ENCODE measurements at regions not wholly inside any gene's neighbourhood (a gene's known extent, or its start where the extent isn't known, plus 50 kb on each side); places are given as distances from the start of the nearest gene placed in this dataset.

DNA sequence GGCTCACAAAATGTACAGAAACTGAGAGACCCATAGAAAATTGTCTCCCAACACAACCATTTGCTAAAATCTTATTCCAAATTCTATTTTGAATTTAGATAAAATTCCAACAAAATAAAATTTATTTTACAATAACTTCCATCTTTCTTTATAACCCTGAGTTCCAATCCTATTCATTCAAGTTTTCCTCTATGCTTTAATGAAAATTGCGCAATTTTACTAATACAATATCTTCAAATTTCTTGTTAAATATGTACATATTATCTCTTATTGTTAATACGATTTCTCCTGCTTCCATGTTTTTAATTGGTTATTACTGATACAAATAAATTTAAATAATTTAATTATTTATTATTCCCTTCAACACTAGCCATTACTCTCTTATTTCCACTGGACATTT is 645.2 kb upstream of the COBL start:
- Histone ChIP-seq H3K27me3 (no peaks in the 10 kb centered on the region), H3K27ac (no peak overlapping the region), H3K4me3 (no peak overlapping the region), H3K36me3 (no peaks in the 10 kb centered on the region), H3K4me1 (no peaks in the 10 kb centered on the region), H3K9me3 (no peaks in the 10 kb centered on the region)
- WGBS, 2 donors (ENCODE audit: low coverage in 1 of 2): 77 to 86% methylated on average over 2 of the region's 2 CpGs
- in situ Hi-C loops (cut with MboI; ENCODE audit: low pct_ligation_motif_present in 1 of 4, low pct_unique_long_range_greater_than_20kb in 1 of 4, low sequenced_read_pairs in 3 of 4) (no loop called here), intact Hi-C loops (cut with DNase I; ENCODE audit: low total_unique reads) (no loop called here)
- TF ChIP-seq CTCF (IDR thresholded peaks at IDR 0.05) (no peak), EP300 (IDR thresholded peaks at IDR 0.05; ENCODE audit: low read depth) (no peak), POLR2A (IDR thresholded peaks at IDR 0.05) (no peak), POLR2AphosphoS5 (IDR thresholded peaks at IDR 0.05) (no peak)
- no peak for DNase-seq

GRCh38 chr7:51950813-51951212 is 634.2 kb upstream of the COBL start:
- in situ Hi-C loops (cut with MboI; ENCODE audit: low pct_ligation_motif_present in 1 of 4, low pct_unique_long_range_greater_than_20kb in 1 of 4, low sequenced_read_pairs in 3 of 4): no loop called here
- H3K36me3 ChIP-seq: no peaks in the 10 kb centered on the region
- H3K27ac ChIP-seq: no peak overlapping the region
- no peaks in the 10 kb centered on the region for H3K9me3 ChIP-seq
- TF ChIP-seq EP300 (IDR thresholded peaks at IDR 0.05; ENCODE audit: low read depth): no peak
- TF ChIP-seq POLR2AphosphoS5 (IDR thresholded peaks at IDR 0.05): no peak
- no peak for TF ChIP-seq CTCF (IDR thresholded peaks at IDR 0.05)
- TF ChIP-seq POLR2A (IDR thresholded peaks at IDR 0.05): no peak
- no peak for DNase-seq
- no peaks in the 10 kb centered on the region for H3K27me3 ChIP-seq
- no peaks in the 10 kb centered on the region for H3K4me1 ChIP-seq
- H3K4me3 ChIP-seq: no peak overlapping the region
- WGBS, 2 donors (ENCODE audit: low coverage in 1 of 2): 52 to 59% methylated on average over 3 of the region's 3 CpGs
- intact Hi-C loops (cut with DNase I; ENCODE audit: low total_unique reads): no loop called here

DNA sequence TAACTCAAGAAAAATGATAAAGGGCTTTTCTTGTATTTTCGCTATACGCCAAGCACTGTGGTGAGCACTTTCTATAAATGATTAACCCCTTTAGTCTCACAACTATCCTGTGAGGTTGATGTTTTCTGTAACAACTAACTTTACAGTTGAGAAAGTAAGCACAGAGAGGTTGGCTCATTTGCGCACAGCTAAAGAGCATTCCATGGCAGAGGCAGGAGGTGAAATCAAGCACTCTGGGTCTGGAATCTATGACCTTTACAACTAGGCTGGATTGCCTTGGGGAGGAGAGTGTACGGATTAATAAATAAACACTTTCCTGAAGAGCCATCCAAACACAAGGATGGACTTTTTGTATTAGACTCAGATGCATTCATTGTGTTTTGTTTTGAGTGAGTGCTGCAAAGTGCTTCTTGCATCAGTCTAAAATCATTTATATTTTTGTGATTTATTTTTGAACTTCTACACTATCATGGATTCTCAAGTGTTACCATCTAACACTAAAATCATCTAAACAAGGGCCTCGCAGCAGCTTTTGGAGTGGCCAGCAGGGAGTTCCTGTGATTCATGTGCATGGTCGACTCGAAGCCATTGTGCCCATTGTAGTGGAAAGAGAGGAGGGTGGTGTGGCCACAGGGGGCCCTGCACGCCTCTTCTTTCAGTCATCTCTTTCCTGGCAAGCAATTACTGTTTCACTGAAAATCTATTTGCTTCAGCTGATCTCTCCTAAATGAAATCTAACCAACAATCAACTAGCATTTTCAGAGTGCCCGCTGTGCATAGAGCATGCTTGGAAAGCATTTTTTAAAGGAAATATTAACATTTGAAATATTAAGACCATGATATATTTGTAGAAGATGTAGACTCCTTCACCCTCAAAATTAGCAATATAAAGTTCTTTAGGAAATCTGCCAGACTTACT is 633.4 kb upstream of the COBL start:
- Histone ChIP-seq H3K4me1 (no peaks in the 10 kb centered on the region), H3K27me3 (no peaks in the 10 kb centered on the region), H3K4me3 (no peak overlapping the region), H3K27ac (no peak overlapping the region), H3K36me3 (no peaks in the 10 kb centered on the region), H3K9me3 (no peaks in the 10 kb centered on the region)
- DNase-seq: no peak
- intact Hi-C loops (cut with DNase I; ENCODE audit: low total_unique reads): no loop called here
- TF ChIP-seq POLR2A (IDR thresholded peaks at IDR 0.05) (no peak), CTCF (IDR thresholded peaks at IDR 0.05) (no peak), EP300 (IDR thresholded peaks at IDR 0.05; ENCODE audit: low read depth) (no peak), POLR2AphosphoS5 (IDR thresholded peaks at IDR 0.05) (no peak)
- in situ Hi-C loops (cut with MboI; ENCODE audit: low pct_ligation_motif_present in 1 of 4, low pct_unique_long_range_greater_than_20kb in 1 of 4, low sequenced_read_pairs in 3 of 4): no loop called here
- WGBS, 2 donors (ENCODE audit: low coverage in 1 of 2): 51 to 63% methylated on average over 6 to 9 of the region's 9 CpGs

DNA sequence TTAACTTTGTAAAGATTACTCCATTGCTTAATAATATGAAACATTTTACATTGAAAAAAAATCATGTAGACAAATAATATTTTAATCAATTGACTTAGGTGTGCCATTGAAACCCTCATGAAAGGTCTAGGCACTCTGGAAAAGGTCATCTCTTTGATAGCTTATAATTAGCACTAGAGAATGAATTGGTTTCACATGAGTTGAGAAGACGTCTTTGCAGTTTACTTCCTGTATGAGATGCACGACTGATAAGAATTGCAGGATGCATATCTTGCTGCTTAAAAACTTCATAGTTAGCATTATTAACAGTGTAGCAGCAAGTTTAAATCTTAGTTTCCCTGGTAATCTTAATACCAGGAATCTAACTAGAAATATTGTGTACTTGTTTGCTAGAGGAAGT is 614.2 kb upstream of the COBL start:
- no peak for DNase-seq
- in situ Hi-C loops (cut with MboI; ENCODE audit: low pct_ligation_motif_present in 1 of 4, low pct_unique_long_range_greater_than_20kb in 1 of 4, low sequenced_read_pairs in 3 of 4): no loop called here
- H3K4me1 ChIP-seq: no peaks in the 10 kb centered on the region
- H3K9me3 ChIP-seq: no peaks in the 10 kb centered on the region
- intact Hi-C loops (cut with DNase I; ENCODE audit: low total_unique reads): no loop called here
- H3K36me3 ChIP-seq: no peaks in the 10 kb centered on the region
- TF ChIP-seq POLR2A (IDR thresholded peaks at IDR 0.05) (no peak), CTCF (IDR thresholded peaks at IDR 0.05) (no peak), POLR2AphosphoS5 (IDR thresholded peaks at IDR 0.05) (no peak), EP300 (IDR thresholded peaks at IDR 0.05; ENCODE audit: low read depth) (no peak)
- no peaks in the 10 kb centered on the region for H3K27me3 ChIP-seq
- no peak overlapping the region for H3K27ac ChIP-seq
- H3K4me3 ChIP-seq: no peak overlapping the region
- WGBS, 2 donors (ENCODE audit: low coverage in 1 of 2): 61 to 64% methylated on average over 2 of the region's 2 CpGs
